ENCODE measurements at regions not wholly inside any gene's neighbourhood (a gene's known extent, or its start where the extent isn't known, plus 50 kb on each side); places are given as distances from the start of the nearest gene placed in this dataset.

DNA sequence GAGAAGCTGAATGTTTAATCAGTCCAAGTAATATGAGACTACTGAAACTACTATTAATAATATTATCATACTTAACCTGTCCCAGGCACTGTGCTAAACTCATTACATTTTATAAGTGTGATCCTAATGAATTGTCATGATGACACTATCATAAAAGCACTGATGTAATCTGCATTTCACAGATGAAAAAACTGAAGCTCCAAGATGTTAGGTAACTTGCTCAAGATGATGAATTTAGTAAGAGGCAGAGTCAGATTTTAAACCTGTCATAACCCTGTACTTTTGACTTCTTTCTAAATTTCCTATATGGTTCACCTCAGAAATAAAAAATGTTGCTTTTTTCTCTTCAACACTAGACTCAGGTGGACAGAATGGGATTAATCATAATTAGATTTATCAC is 237.6 kb downstream of the ALDH8A1 start:
- DNase-seq (ENCODE audit: low spot score): no peak

GRCh38 chr6:134708079-134708478 is 241.8 kb downstream of the ALDH8A1 start:
- DNase-seq (ENCODE audit: low spot score): no peak

DNA sequence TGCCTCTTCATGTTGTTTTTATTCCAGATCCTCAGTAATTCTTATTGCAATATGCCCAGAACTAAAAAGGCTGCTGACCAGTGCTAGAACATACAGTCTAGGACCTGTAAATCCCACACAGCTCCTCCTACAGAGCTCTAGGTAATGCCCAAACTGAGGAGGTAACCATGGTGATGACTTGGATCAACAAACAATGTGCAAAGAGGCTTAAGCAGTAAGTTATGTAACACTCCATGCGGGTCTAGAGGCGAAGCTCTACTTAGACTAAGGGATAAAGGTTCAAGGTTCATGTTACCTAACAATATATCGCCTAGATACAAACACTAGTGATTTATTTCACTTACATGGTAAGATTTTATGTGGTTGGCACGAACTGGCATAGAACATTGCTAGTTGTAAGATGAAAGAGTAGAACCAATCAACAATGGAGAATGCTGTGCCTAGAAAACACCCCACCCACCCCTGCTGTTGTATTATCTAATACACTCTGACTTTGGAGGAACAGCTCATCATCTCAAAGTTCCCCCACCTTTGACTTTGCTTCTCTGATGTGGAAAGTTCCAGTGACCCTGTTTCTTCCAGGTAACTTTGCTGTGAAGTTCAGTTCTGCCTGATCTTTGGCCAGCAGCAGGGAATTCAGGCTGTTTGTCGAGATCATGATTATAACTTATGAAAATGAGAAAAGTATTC is 242.4 kb downstream of the ALDH8A1 start:
- peak; percentile 57 for DNase-seq (ENCODE audit: low spot score)

DNA sequence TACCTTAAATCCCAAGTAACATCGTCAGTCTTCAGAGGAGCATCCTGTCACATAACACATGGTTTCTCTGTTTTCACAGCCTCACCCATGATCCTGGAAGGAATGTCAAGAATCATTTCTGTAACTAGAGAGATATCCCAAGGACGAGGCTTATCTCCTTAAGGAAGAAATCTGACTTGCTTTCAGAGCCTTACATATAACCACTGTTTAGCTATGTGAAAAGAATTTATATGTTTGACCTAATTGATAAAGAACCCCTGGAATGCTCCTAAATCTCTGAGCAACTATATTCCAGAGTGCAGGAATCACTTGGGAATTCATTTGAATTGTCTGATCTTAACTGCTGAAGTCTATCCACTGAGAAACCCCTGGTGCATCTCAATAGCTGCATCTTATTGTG is 243.1 kb downstream of the ALDH8A1 start:
- peak; percentile 85 for DNase-seq (ENCODE audit: low spot score)

DNA sequence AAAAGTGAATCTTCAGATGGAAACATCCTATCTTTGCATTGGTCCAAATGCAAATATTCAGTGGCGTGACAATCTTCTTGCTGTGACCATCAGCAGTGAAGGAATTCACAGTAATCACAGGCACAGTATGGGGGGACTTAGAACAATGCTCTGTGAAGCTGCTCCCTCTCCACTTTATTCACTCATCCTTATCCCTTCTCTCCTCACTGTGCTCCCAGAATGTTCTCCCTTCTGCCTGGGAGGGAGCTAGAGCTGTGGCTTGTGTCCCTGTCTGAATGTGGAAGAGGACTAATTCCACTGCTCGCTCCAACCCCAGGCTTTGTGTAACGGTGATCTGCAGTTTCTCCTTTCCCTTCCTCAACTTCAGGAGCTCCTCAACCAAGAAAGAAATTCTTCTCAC is 243.7 kb downstream of the ALDH8A1 start:
- DNase-seq (ENCODE audit: low spot score): peak; percentile 45

GRCh38 chr6:134703206-134703605 is 246.7 kb downstream of the ALDH8A1 start:
- DNase-seq (ENCODE audit: low spot score): no peak

GRCh38 chr6:134702279-134702678 is 247.6 kb downstream of the ALDH8A1 start:
- no peak for DNase-seq (ENCODE audit: low spot score)

- DNase-seq (ENCODE audit: low spot score): no peak
Measured at GRCh38 chr6:134701301-134701700, 248.6 kb downstream of the ALDH8A1 start.

DNA sequence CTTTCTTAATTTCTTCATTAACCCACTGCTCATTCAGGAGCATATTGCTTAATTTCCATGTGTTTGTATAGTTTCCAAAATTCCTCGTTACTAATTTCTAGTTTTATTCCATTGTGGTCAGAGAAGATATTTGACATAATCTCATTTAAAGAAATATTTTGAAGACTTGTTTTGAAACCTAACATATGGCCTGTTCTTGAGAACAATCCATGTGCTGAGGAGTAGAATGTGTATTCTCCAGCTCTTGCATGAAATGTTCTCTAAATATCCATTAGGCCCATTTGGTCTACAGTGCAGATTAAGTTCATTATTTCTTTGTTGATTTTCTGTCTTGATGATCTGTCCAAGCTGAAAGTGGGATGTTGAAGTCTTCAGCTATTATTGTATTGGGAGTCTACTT is 251.7 kb downstream of the ALDH8A1 start:
- DNase-seq (ENCODE audit: low spot score): no peak

DNA sequence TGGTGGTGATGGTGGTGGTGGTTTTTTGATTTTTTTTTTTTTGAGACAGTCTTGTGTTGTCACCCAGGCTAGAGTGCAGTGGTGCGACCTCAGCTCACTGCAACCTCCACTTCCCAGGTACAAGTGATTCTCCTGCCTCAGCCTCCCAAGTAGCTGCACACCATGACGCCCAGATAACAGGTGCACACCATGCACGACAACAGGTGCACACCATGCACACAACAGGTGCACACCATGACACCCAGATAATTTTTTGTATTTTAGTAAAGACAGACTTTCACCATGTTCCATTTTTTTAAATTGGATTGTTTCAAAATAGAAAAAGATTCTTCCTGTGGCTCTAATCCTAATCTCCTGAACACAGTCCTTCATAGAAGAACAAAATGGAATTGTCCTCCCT is 257.9 kb downstream of the ALDH8A1 start:
- no peak for DNase-seq (ENCODE audit: low spot score)

- no peak for DNase-seq (ENCODE audit: low spot score)
Measured at GRCh38 chr6:134691180-134691579, 258.7 kb downstream of the ALDH8A1 start.

GRCh38 chr6:134690048-134690447 is 259.9 kb downstream of the ALDH8A1 start:
- DNase-seq (ENCODE audit: low spot score): no peak

- DNase-seq (ENCODE audit: low spot score): no peak
Measured at GRCh38 chr6:134689641-134690040, 260.3 kb downstream of the ALDH8A1 start.

GRCh38 chr6:134689177-134689576 is 260.7 kb downstream of the ALDH8A1 start:
- no peak for DNase-seq (ENCODE audit: low spot score)

DNA sequence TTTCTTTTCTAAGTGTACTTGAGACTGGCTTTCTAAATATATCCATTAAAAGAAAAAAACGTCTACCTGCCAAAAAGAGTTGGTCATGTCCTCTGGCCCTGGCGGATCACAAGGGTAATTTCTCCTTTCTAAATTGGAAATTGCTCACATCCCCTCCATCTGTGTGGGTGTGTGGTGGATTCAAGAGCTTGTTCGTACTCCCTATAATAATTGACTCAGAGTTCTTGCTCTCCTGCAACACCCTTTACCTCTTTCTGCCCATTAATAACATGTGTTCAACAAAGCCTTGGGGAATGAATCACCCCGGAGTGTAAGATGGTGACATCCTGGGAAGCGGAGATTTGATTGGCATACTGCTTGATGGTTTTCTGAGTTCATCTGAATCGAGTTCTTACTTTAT is 263.8 kb downstream of the ALDH8A1 start:
- no peak for DNase-seq (ENCODE audit: low spot score)

DNA sequence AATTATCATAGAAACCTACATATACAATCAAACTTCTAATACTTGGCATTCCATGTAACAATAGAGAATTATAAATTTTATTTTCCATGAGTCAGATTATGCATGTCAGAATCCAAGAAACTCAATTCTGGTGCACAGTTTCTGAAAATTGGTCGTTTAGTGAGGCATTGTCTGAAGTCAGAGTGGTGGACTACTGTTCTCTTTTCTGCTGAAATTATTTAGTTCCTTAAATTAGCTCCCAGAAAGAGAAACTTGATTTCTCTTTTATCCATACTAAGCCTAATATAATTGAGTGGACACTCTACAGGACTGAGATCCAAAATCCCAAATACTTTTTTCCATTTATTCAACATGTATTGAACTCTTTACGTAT is 265.5 kb downstream of the ALDH8A1 start:
- DNase-seq (ENCODE audit: low spot score): no peak

- no peak for DNase-seq (ENCODE audit: low spot score)
Measured at GRCh38 chr6:134683783-134684422, 266.0 kb downstream of the ALDH8A1 start.

DNA sequence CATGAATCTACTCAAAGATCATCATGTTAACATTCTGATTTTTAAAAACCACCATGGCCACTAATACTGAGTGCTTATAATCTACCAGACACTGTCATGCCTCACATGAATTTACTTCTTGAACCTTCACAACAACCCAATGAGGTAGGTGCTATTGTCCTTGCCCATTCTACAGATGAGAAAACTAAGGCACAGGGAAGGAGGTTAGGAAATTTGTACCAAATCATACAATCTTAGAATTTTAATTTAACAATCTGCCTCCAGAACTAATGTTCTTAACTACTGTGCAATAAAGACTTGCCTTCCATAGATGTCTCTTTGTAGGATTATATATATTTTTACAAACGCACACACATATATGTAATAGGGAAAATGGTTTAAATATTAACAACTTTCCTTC is 269.5 kb downstream of the ALDH8A1 start:
- no peak for DNase-seq (ENCODE audit: low spot score)

GRCh38 chr6:134680021-134680420 is 269.9 kb downstream of the ALDH8A1 start:
- no peak for DNase-seq (ENCODE audit: low spot score)

DNA sequence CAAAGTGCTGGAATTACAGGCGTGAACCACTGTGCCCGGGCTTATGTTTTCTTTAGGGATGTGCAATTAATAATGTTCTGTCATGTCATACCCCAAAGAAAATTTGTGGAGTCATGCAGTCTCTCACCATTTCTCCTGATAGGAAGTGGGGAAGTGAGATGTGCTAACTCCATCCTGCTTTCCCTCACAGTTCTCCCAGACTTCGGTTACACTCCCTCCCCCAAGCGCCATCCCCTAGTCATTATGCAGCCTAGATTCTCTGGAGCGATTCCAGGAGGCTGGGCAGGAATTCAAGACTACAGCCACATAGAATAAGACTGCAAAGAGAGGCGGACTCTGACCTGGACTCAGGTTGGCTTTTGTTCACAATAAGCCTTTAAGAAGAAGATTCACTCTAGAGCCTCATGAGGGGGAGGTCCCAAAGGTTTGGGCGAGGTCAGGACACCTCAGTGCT is 271.4 kb downstream of the ALDH8A1 start:
- peak; percentile 76 for DNase-seq (ENCODE audit: low spot score)

GRCh38 chr6:134676307-134677281 is 273.3 kb downstream of the ALDH8A1 start:
- DNase-seq (ENCODE audit: low spot score): no peak
